ENCODE measurements at regions not wholly inside any gene's neighbourhood (a gene's known extent, or its start where the extent isn't known, plus 50 kb on each side); places are given as distances from the start of the nearest gene placed in this dataset.

DNA sequence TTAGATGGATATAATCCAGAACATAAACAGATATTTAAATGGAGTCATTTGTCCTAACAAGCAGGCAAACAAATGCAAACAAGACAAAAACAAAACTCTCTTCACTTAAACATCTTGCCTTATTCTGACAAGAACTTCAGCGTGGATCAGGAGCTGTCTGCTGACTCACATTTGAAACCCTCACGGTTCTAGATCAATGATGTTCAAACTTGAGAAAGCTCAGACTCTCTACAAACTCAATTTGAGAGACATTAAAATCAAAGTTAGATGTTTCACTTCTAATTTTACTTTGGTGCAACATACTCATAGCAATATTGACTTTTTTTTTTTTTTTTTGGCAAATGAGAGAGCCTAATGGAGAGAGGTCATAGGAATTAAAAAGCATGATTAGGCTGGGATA is 362.8 kb upstream of the SLC14A2 start:
- TF ChIP-seq, protein P1, sequence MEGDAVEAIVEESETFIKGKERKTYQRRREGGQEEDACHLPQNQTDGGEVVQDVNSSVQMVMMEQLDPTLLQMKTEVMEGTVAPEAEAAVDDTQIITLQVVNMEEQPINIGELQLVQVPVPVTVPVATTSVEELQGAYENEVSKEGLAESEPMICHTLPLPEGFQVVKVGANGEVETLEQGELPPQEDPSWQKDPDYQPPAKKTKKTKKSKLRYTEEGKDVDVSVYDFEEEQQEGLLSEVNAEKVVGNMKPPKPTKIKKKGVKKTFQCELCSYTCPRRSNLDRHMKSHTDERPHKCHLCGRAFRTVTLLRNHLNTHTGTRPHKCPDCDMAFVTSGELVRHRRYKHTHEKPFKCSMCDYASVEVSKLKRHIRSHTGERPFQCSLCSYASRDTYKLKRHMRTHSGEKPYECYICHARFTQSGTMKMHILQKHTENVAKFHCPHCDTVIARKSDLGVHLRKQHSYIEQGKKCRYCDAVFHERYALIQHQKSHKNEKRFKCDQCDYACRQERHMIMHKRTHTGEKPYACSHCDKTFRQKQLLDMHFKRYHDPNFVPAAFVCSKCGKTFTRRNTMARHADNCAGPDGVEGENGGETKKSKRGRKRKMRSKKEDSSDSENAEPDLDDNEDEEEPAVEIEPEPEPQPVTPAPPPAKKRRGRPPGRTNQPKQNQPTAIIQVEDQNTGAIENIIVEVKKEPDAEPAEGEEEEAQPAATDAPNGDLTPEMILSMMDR (IDR thresholded peaks at IDR 0.05) = no peak
- TF ChIP-seq POLR2A (IDR thresholded peaks at IDR 0.05) (no peak), EP300 (IDR thresholded peaks at IDR 0.05) (no peak)
